BJ (cell line): ENCODE measurements at regions not wholly inside any gene's neighbourhood (a gene's known extent, or its start where the extent isn't known, plus 50 kb on each side); places are given as distances from the start of the nearest gene placed in this dataset.

Experiments
- CTCF ChIA-PET: fragments of 350-600 bp; formaldehyde crosslinking; extraction: SDS; loops from one replicate; lab custom pipeline; 2021; ENCODE audit warnings: antibody characterized with exemption, inconsistent platforms; lab: Yijun Ruan, JAX
- POLR2A ChIA-PET: fragments of 300-600 bp; sonication (Branson Sonifier 250); formaldehyde crosslinking; extraction: SDS; loops from one replicate; lab custom pipeline; 2021; ENCODE audit warnings: antibody characterized with exemption; lab: Charles Lee
- DNase-seq: peaks from one replicate; pipeline ENCODE4 v3.0.0-alpha.2; 2011; ENCODE audit warnings: low read depth
- H3K27me3 ChIP-seq: 2 replicates; pipeline ENCODE4 v1.6.0; 2011; ENCODE audit warnings: low read length; ENCODE audit not compliant: control insufficient read depth, insufficient read depth
- H3K36me3 ChIP-seq: 2 replicates; pipeline ENCODE4 v1.5.1; 2011; ENCODE audit warnings: low read length; ENCODE audit not compliant: control insufficient read depth, insufficient read depth
- H3K4me3 ChIP-seq: 2 replicates; pipeline ENCODE4 v1.5.1; 2011; ENCODE audit warnings: low read depth, mild to moderate bottlenecking, control low read depth, low read length
- CTCF ChIP-seq: IDR thresholded peaks from 2 replicates; pipeline ENCODE4 v1.5.1; 2011; ENCODE audit warnings: low read depth, mild to moderate bottlenecking, control low read depth, inconsistent platforms, low read length, moderate library complexity; ENCODE audit not compliant: insufficient read depth

GRCh38 chr18:75524181-75524580, 96.7 kb upstream of the SMIM21 start:
- POLR2A ChIA-PET: no interaction called here
- Histone ChIP-seq H3K36me3 (no peaks in the 10 kb centered on the region), H3K27me3 (no peaks in the 10 kb centered on the region), H3K4me3 (no peak overlapping the region)
- no peak for TF ChIP-seq CTCF
- DNase-seq: no peak
- CTCF ChIA-PET: no interaction called here

GRCh38 chr18:75521816-75522215, 94.3 kb upstream of the SMIM21 start:
- ChIA-PET CTCF (no interaction called here), POLR2A (no interaction called here)
- no peaks in the 10 kb centered on the region for H3K36me3 ChIP-seq
- no peak for DNase-seq
- TF ChIP-seq CTCF: no peak
- H3K4me3 ChIP-seq: no peak overlapping the region
- no peaks in the 10 kb centered on the region for H3K27me3 ChIP-seq

GRCh38 chr18:75518007-75518406, 90.5 kb upstream of the SMIM21 start:
- TF ChIP-seq CTCF: no peak
- H3K36me3 ChIP-seq: no peaks in the 10 kb centered on the region
- no peak overlapping the region for H3K4me3 ChIP-seq
- POLR2A ChIA-PET: no interaction called here
- no peak for DNase-seq
- CTCF ChIA-PET: no interaction called here
- no peaks in the 10 kb centered on the region for H3K27me3 ChIP-seq

- no peak for TF ChIP-seq CTCF
- ChIA-PET POLR2A (no interaction called here), CTCF (no interaction called here)
- H3K36me3 ChIP-seq: no peaks in the 10 kb centered on the region
- no peak for DNase-seq
- no peak overlapping the region for H3K4me3 ChIP-seq
- H3K27me3 ChIP-seq: no peaks in the 10 kb centered on the region
Observed at GRCh38 chr18:75517286-75517685, 89.8 kb upstream of the SMIM21 start.

GRCh38 chr18:75507636-75508035, 80.1 kb upstream of the SMIM21 start:
- Histone ChIP-seq H3K27me3 (no peaks in the 10 kb centered on the region; the same call in 1 of the 2 replicates), H3K36me3 (no peaks in the 10 kb centered on the region), H3K4me3 (no peak overlapping the region)
- ChIA-PET POLR2A (no interaction called here), CTCF (no interaction called here)
- no peak for TF ChIP-seq CTCF
- DNase-seq: no peak
